ENCODE measurements at regions not wholly inside any gene's neighbourhood (a gene's known extent, or its start where the extent isn't known, plus 50 kb on each side); places are given as distances from the start of the nearest gene placed in this dataset.

- 63 to 76% (median 72%) methylated on average over 5 of the region's 5 CpGs for WGBS, 5 donors
- TF ChIP-seq CTCF (IDR thresholded peaks at IDR 0.05 in 8 of 11, conservative IDR thresholded peaks at IDR 0.05 in 3 of 11) (no peak), POLR2A (IDR thresholded peaks at IDR 0.05) (no peak), POLR2AphosphoS5 (IDR thresholded peaks at IDR 0.05) (no peak)
- H3K4me3 ChIP-seq, result no peak overlapping the region
These were observed 243.4 kb downstream of the IGSF11 start for GRCh38 chr3:118791246-118791645.

GRCh38 chr3:118792191-118792590 is 242.5 kb downstream of the IGSF11 start:
- TF ChIP-seq POLR2A (IDR thresholded peaks at IDR 0.05) (no peak), CTCF (IDR thresholded peaks at IDR 0.05 in 8 of 11, conservative IDR thresholded peaks at IDR 0.05 in 3 of 11) (no peak), POLR2AphosphoS5 (IDR thresholded peaks at IDR 0.05) (no peak)
- 59 to 80% (median 71%) methylated on average over 4 of the region's 4 CpGs for WGBS, 5 donors
- intact Hi-C loops (cut with DNase I; ENCODE audit: low total_unique reads), result no loop called here

More at GRCh38 chr3:118791246-118791645, 243.4 kb downstream of the IGSF11 start:
- H3K27ac ChIP-seq, result no peak overlapping the region
- no peaks in the 10 kb centered on the region for H3K36me3 ChIP-seq
- no peak for DNase-seq
- no peaks in the 10 kb centered on the region for H3K4me1 ChIP-seq
- no peaks in the 10 kb centered on the region for H3K9me3 ChIP-seq
- no peaks in the 10 kb centered on the region for H3K27me3 ChIP-seq (replicated peaks in 1 of 7)
- intact Hi-C loops (cut with DNase I; ENCODE audit: low total_unique reads), result no loop called here

GRCh38 chr3:118793176-118793575 is 241.5 kb downstream of the IGSF11 start:
- intact Hi-C loops (cut with DNase I; ENCODE audit: low total_unique reads), result no loop called here
- Histone ChIP-seq H3K4me3 (no peak overlapping the region), H3K27ac (no peak overlapping the region), H3K36me3 (no peaks in the 10 kb centered on the region), H3K9me3 (no peaks in the 10 kb centered on the region), H3K27me3 (replicated peaks in 1 of 7) (no peaks in the 10 kb centered on the region), H3K4me1 (no peaks in the 10 kb centered on the region)
- TF ChIP-seq CTCF (IDR thresholded peaks at IDR 0.05 in 8 of 11, conservative IDR thresholded peaks at IDR 0.05 in 3 of 11) (no peak), POLR2AphosphoS5 (IDR thresholded peaks at IDR 0.05) (no peak), POLR2A (IDR thresholded peaks at IDR 0.05) (no peak)
- no peak for DNase-seq

More at GRCh38 chr3:118792191-118792590, 242.5 kb downstream of the IGSF11 start:
- H3K4me3 ChIP-seq, result no peak overlapping the region
- H3K27me3 ChIP-seq (replicated peaks in 1 of 7), result no peaks in the 10 kb centered on the region
- no peak overlapping the region for H3K27ac ChIP-seq
- no peaks in the 10 kb centered on the region for H3K4me1 ChIP-seq
- H3K9me3 ChIP-seq, result no peaks in the 10 kb centered on the region
- H3K36me3 ChIP-seq, result no peaks in the 10 kb centered on the region
- no peak for DNase-seq

GRCh38 chr3:118799303-118799702 is 235.3 kb downstream of the IGSF11 start:
- H3K4me3 ChIP-seq, result no peak overlapping the region
- no peak for TF ChIP-seq POLR2A (IDR thresholded peaks at IDR 0.05)
- TF ChIP-seq POLR2AphosphoS5 (IDR thresholded peaks at IDR 0.05), result no peak
- TF ChIP-seq CTCF (IDR thresholded peaks at IDR 0.05 in 8 of 11, conservative IDR thresholded peaks at IDR 0.05 in 3 of 11), result no peak
- no peaks in the 10 kb centered on the region for H3K9me3 ChIP-seq
- 62 to 76% (median 67%) methylated on average over 3 of the region's 3 CpGs for WGBS, 5 donors
- H3K27me3 ChIP-seq (replicated peaks in 1 of 7), result no peaks in the 10 kb centered on the region
- no peak for DNase-seq
- H3K36me3 ChIP-seq, result no peaks in the 10 kb centered on the region
- no peaks in the 10 kb centered on the region for H3K4me1 ChIP-seq
- no peak overlapping the region for H3K27ac ChIP-seq
- intact Hi-C loops (cut with DNase I; ENCODE audit: low total_unique reads), result no loop called here

All from spleen (tissue), 11 donors.